ENCODE measurements at regions not wholly inside any gene's neighbourhood (a gene's known extent, or its start where the extent isn't known, plus 50 kb on each side); places are given as distances from the start of the nearest gene placed in this dataset.
"Not testable (repeated sequence)": the region's sequence is repeated elsewhere in the genome, so short reads cannot be mapped to it uniquely, and the experiment has no call there.

GRCh38 chr11:97645736-97646135, 1255.9 kb downstream of the JRKL start:
- no peaks in the 10 kb centered on the region for H3K4me1 Mint-ChIP-seq
- no peak for DNase-seq
- no peaks in the 10 kb centered on the region for H3K36me3 Mint-ChIP-seq (ENCODE audit: low read depth)
- no peak overlapping the region for H3K27ac Mint-ChIP-seq
- H3K27me3 Mint-ChIP-seq: no peaks in the 10 kb centered on the region
- peaks cover 2% of the 10 kb centered on the region for H3K9me3 Mint-ChIP-seq
- ChIA-PET POLR2A (no interaction called here), CTCF (no interaction called here)
- no peak overlapping the region for H3K4me3 Mint-ChIP-seq

- Mint-ChIP-seq H3K36me3 (ENCODE audit: low read depth) (no peaks in the 10 kb centered on the region), H3K27me3 (no peaks in the 10 kb centered on the region), H3K27ac (no peak overlapping the region), H3K9me3 (peaks cover 5% of the 10 kb centered on the region), H3K4me1 (no peaks in the 10 kb centered on the region), H3K4me3 (no peak overlapping the region)
- DNase-seq: no peak
- POLR2A ChIA-PET: no interaction called here
- CTCF ChIA-PET: no interaction called here
Observed at GRCh38 chr11:97656356-97656755, 1266.5 kb downstream of the JRKL start.

GRCh38 chr11:97657852-97658251, 1268.0 kb downstream of the JRKL start:
- H3K4me3 Mint-ChIP-seq: no peak overlapping the region
- no peak overlapping the region for H3K27ac Mint-ChIP-seq
- ChIA-PET POLR2A (no interaction called here), CTCF (no interaction called here)
- H3K27me3 Mint-ChIP-seq: no peaks in the 10 kb centered on the region
- H3K4me1 Mint-ChIP-seq: no peaks in the 10 kb centered on the region
- peaks cover 2% of the 10 kb centered on the region for H3K9me3 Mint-ChIP-seq
- no peaks in the 10 kb centered on the region for H3K36me3 Mint-ChIP-seq (ENCODE audit: low read depth)
- no peak for DNase-seq

GRCh38 chr11:97667057-97667456, 1277.2 kb downstream of the JRKL start:
- CTCF ChIA-PET: no interaction called here
- H3K4me3 Mint-ChIP-seq: no peak overlapping the region
- peaks cover 5% of the 10 kb centered on the region for H3K9me3 Mint-ChIP-seq
- H3K27ac Mint-ChIP-seq: no peak overlapping the region
- no peaks in the 10 kb centered on the region for H3K4me1 Mint-ChIP-seq
- POLR2A ChIA-PET: no interaction called here
- no peaks in the 10 kb centered on the region for H3K36me3 Mint-ChIP-seq (ENCODE audit: low read depth)
- no peaks in the 10 kb centered on the region for H3K27me3 Mint-ChIP-seq
- DNase-seq: no peak

- Mint-ChIP-seq H3K4me3 (no peak overlapping the region), H3K36me3 (ENCODE audit: low read depth) (no peaks in the 10 kb centered on the region), H3K4me1 (no peaks in the 10 kb centered on the region), H3K27ac (no peak overlapping the region), H3K27me3 (no peaks in the 10 kb centered on the region), H3K9me3 (peaks cover 7% of the 10 kb centered on the region)
- ChIA-PET CTCF (no interaction called here), POLR2A (no interaction called here)
- no peak for DNase-seq
Observed at GRCh38 chr11:97683733-97684132, 1293.9 kb downstream of the JRKL start.

GRCh38 chr11:97684486-97685439, 1295.0 kb downstream of the JRKL start:
- ChIA-PET CTCF (no interaction called here), POLR2A (no interaction called here)
- no peak for DNase-seq
- Mint-ChIP-seq H3K9me3 (peaks cover 7% of the 10 kb centered on the region), H3K27me3 (no peaks in the 10 kb centered on the region), H3K4me1 (no peaks in the 10 kb centered on the region), H3K4me3 (no peak overlapping the region), H3K27ac (no peak overlapping the region), H3K36me3 (ENCODE audit: low read depth) (no peaks in the 10 kb centered on the region)

- DNase-seq: no peak
- Mint-ChIP-seq H3K27me3 (no peaks in the 10 kb centered on the region), H3K27ac (no peak overlapping the region), H3K4me1 (no peaks in the 10 kb centered on the region), H3K9me3 (peaks cover 4% of the 10 kb centered on the region), H3K4me3 (no peak overlapping the region), H3K36me3 (ENCODE audit: low read depth) (no peaks in the 10 kb centered on the region)
- ChIA-PET CTCF (no interaction called here), POLR2A (no interaction called here)
Observed at GRCh38 chr11:97685695-97686094, 1295.9 kb downstream of the JRKL start.

GRCh38 chr11:97687111-97687510, 1297.3 kb downstream of the JRKL start:
- Mint-ChIP-seq H3K9me3 (peaks cover 4% of the 10 kb centered on the region), H3K4me1 (no peaks in the 10 kb centered on the region), H3K27me3 (no peaks in the 10 kb centered on the region), H3K36me3 (ENCODE audit: low read depth) (no peaks in the 10 kb centered on the region), H3K4me3 (no peak overlapping the region), H3K27ac (no peak overlapping the region)
- ChIA-PET CTCF (no interaction called here), POLR2A (no interaction called here)
- DNase-seq: no peak

- peaks cover 5% of the 10 kb centered on the region for H3K9me3 Mint-ChIP-seq
- H3K4me3 Mint-ChIP-seq: no peak overlapping the region
- no peaks in the 10 kb centered on the region for H3K4me1 Mint-ChIP-seq
- H3K36me3 Mint-ChIP-seq (ENCODE audit: low read depth): no peaks in the 10 kb centered on the region
- no peak for DNase-seq
- no peak overlapping the region for H3K27ac Mint-ChIP-seq
- ChIA-PET CTCF (no interaction called here), POLR2A (no interaction called here)
- H3K27me3 Mint-ChIP-seq: no peaks in the 10 kb centered on the region
Observed at GRCh38 chr11:97691061-97691460, 1301.2 kb downstream of the JRKL start.

GRCh38 chr11:97702951-97703350, 1313.1 kb downstream of the JRKL start:
- peaks cover 3% of the 10 kb centered on the region for H3K9me3 Mint-ChIP-seq
- no peaks in the 10 kb centered on the region for H3K36me3 Mint-ChIP-seq (ENCODE audit: low read depth)
- no peak for DNase-seq
- no peak overlapping the region for H3K4me3 Mint-ChIP-seq
- no peaks in the 10 kb centered on the region for H3K4me1 Mint-ChIP-seq
- POLR2A ChIA-PET: no interaction called here
- CTCF ChIA-PET: interaction anchor here (1.0 kb wide), 1 partner anchor 26 kb away, joined by 3 read pairs; no protein-coding TSS in a partner anchor
- H3K27ac Mint-ChIP-seq: no peak overlapping the region
- H3K27me3 Mint-ChIP-seq: no peaks in the 10 kb centered on the region

GRCh38 chr11:97703851-97704250, 1314.0 kb downstream of the JRKL start:
- DNase-seq: no peak
- Mint-ChIP-seq H3K27ac (no peak overlapping the region), H3K4me3 (no peak overlapping the region), H3K36me3 (ENCODE audit: low read depth) (no peaks in the 10 kb centered on the region), H3K4me1 (no peaks in the 10 kb centered on the region), H3K27me3 (no peaks in the 10 kb centered on the region), H3K9me3 (peaks cover 3% of the 10 kb centered on the region)
- ChIA-PET CTCF (no interaction called here), POLR2A (no interaction called here)

- DNase-seq; H3K27me3 Mint-ChIP-seq; H3K27ac Mint-ChIP-seq; CTCF ChIA-PET; POLR2A ChIA-PET; H3K9me3 Mint-ChIP-seq; H3K4me3 Mint-ChIP-seq; H3K36me3 Mint-ChIP-seq (ENCODE audit: low read depth); H3K4me1 Mint-ChIP-seq: not testable (repeated sequence)
Observed at GRCh38 chr11:97705441-97705840, 1315.3 kb upstream of the CNTN5 start.

GRCh38 chr11:97717922-97718321, 1302.8 kb upstream of the CNTN5 start:
- Mint-ChIP-seq H3K4me1 (no peaks in the 10 kb centered on the region), H3K27ac (no peak overlapping the region), H3K27me3 (no peaks in the 10 kb centered on the region), H3K36me3 (ENCODE audit: low read depth) (no peaks in the 10 kb centered on the region), H3K4me3 (no peak overlapping the region), H3K9me3 (peaks cover 6% of the 10 kb centered on the region)
- DNase-seq: no peak
- ChIA-PET POLR2A (no interaction called here), CTCF (no interaction called here)

GRCh38 chr11:97722065-97722464, 1298.7 kb upstream of the CNTN5 start:
- no peaks in the 10 kb centered on the region for H3K27me3 Mint-ChIP-seq

More at GRCh38 chr11:97722065-97722464, 1298.7 kb upstream of the CNTN5 start:
- CTCF ChIA-PET: no interaction called here
- Mint-ChIP-seq H3K4me3 (no peak overlapping the region), H3K4me1 (no peaks in the 10 kb centered on the region), H3K9me3 (peaks cover 9% of the 10 kb centered on the region), H3K27ac (no peak overlapping the region), H3K36me3 (ENCODE audit: low read depth) (no peaks in the 10 kb centered on the region)
- no peak for DNase-seq
- POLR2A ChIA-PET: no interaction called here

Data from activated CD4-positive, alpha-beta T cell treated with anti-CD3 and anti-CD28 coated beads, Interleukin-2, amount 10 ng/mL, durations not matched to agents 7 days and 5 days (primary cell).